Kasumi-1 (cell line): ENCODE measurements at regions not wholly inside any gene's neighbourhood (a gene's known extent, or its start where the extent isn't known, plus 50 kb on each side); places are given as distances from the start of the nearest gene placed in this dataset.
"Not testable (repeated sequence)": the region's sequence is repeated elsewhere in the genome, so short reads cannot be mapped to it uniquely, and the experiment has no call there.

Source experiments
- DNase-seq, 2 experiments: peaks; one replicate each; lab custom pipeline; 2025; lab: John Stamatoyannopoulos, UW

GRCh38 chr6:62889240-62889639, 322.0 kb upstream of the FKBP1C start:
- DNase-seq = no peak

- DNase-seq = peak; percentile 17 to 54
Observed at GRCh38 chr6:62891065-62891647, 320.1 kb upstream of the FKBP1C start.

- DNase-seq = no peak
Observed at GRCh38 chr6:62894114-62894513, 317.2 kb upstream of the FKBP1C start.

GRCh38 chr6:62903266-62903665, 308.0 kb upstream of the FKBP1C start:
- DNase-seq = no peak

GRCh38 chr6:62904687-62905086, 306.6 kb upstream of the FKBP1C start:
- DNase-seq = no peak

- DNase-seq = no peak
Observed at GRCh38 chr6:62914530-62914929, 296.7 kb upstream of the FKBP1C start.

GRCh38 chr6:62923728-62924127, 287.5 kb upstream of the FKBP1C start:
- no peak for DNase-seq

GRCh38 chr6:62940848-62941247, 270.4 kb upstream of the FKBP1C start:
- DNase-seq = no peak

- no peak for DNase-seq
Observed at GRCh38 chr6:62942000-62942399, 269.3 kb upstream of the FKBP1C start.

GRCh38 chr6:62968834-62969233, 242.4 kb upstream of the FKBP1C start:
- DNase-seq = no peak

- no peak for DNase-seq
Observed at GRCh38 chr6:62971976-62972658, 239.2 kb upstream of the FKBP1C start.

GRCh38 chr6:62974452-62974851, 236.8 kb upstream of the FKBP1C start:
- DNase-seq = no peak

- DNase-seq = no peak
Observed at GRCh38 chr6:62976566-62976965, 234.7 kb upstream of the FKBP1C start.

- DNase-seq = no peak
Observed at GRCh38 chr6:62978920-62979319, 232.3 kb upstream of the FKBP1C start.

GRCh38 chr6:62980093-62980492, 231.2 kb upstream of the FKBP1C start:
- no peak for DNase-seq

GRCh38 chr6:62980724-62981123, 230.5 kb upstream of the FKBP1C start:
- DNase-seq = no peak

- DNase-seq = no peak
Observed at GRCh38 chr6:62982951-62983350, 228.3 kb upstream of the FKBP1C start.

GRCh38 chr6:62991696-62992095, 219.6 kb upstream of the FKBP1C start:
- not testable (repeated sequence) for DNase-seq

GRCh38 chr6:62993951-62994350, 217.3 kb upstream of the FKBP1C start:
- no peak for DNase-seq

GRCh38 chr6:62998022-62998421, 213.2 kb upstream of the FKBP1C start:
- no peak for DNase-seq

GRCh38 chr6:62999242-62999641, 212.0 kb upstream of the FKBP1C start:
- not testable (repeated sequence) for DNase-seq

GRCh38 chr6:62999796-63000195, 211.5 kb upstream of the FKBP1C start:
- DNase-seq = no peak

- not testable (repeated sequence) for DNase-seq
Observed at GRCh38 chr6:63006018-63006417, 205.3 kb upstream of the FKBP1C start.

- DNase-seq = not testable (repeated sequence)
Observed at GRCh38 chr6:63010962-63011361, 200.3 kb upstream of the FKBP1C start.
